ENCODE measurements at regions not wholly inside any gene's neighbourhood (a gene's known extent, or its start where the extent isn't known, plus 50 kb on each side); places are given as distances from the start of the nearest gene placed in this dataset.
A peak's percentile ranks its signal among the peaks of the same experiment; 100 is the strongest.

DNA sequence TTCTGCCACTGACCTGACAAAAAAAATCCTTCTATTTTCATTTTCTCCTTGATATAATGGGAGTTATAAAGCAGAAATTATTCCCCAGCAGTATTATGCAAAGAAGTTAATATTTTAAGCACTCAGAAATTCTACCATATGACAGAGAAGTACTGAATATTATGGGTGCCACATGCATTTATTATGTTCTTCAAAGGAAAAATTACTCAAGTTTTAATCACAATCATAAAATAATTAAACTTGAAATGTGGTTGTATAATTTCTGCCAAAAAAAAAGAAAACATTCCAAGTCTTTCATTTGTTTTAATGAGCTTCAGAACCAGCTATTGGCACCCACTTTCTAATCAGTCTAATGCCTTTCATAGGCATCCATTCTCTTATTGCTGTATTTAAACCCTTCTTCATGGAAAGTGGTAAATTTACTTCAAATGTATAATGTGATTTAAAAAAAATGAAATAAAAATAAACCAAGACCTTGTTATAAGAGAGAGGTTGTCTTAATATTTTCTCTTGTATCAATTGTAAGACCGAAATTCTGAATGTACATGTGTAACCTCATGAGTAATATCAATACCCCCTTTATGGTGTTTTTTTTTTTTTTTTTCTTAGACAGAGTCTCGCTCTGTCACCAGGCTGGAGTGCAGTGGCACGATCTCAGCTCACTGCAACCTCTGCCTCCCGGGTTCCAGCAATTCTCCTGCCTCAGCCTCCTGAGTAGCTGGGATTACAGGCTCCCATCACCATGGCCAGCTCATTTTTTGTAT lies 302.3 kb downstream of the IRS1 start:
- Histone ChIP-seq H3K4me3 (ENCODE audit: low read depth, low read length) (no peak overlapping the region), H3K27me3 (ENCODE audit: insufficient read depth, low read length) (no peaks in the 10 kb centered on the region), H3K4me1 (ENCODE audit: control insufficient read depth, insufficient read depth, low read length, unreplicated experiment) (no peaks in the 10 kb centered on the region), H2AFZ (ENCODE audit: low read length, unreplicated experiment) (no peak overlapping the region), H3K27ac (ENCODE audit: low read depth, low read length) (no peak overlapping the region), H3K79me2 (ENCODE audit: control insufficient read depth, insufficient read depth, low read length, unreplicated experiment) (no peaks in the 10 kb centered on the region), H3K36me3 (ENCODE audit: insufficient read depth, low read length) (no peaks in the 10 kb centered on the region)

DNA sequence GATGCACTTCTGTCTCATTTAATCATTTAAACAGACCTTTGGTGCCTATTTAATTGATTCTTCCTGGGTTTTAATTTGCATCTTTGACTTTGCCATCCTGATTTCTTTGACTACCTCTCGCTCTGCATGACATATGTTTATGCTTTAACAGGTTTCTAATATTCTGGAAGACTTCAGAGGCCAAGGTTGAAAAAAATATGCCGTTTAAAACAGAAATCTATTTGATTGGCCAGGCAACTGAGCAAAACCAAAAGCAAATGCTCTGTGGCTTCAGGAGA lies 303.4 kb downstream of the IRS1 start:
- Histone ChIP-seq H2AFZ (ENCODE audit: low read length, unreplicated experiment) (no peak overlapping the region), H3K4me3 (ENCODE audit: low read depth, low read length) (no peak overlapping the region), H3K4me1 (ENCODE audit: control insufficient read depth, insufficient read depth, low read length, unreplicated experiment) (no peaks in the 10 kb centered on the region), H3K27ac (ENCODE audit: low read depth, low read length) (no peak overlapping the region), H3K79me2 (ENCODE audit: control insufficient read depth, insufficient read depth, low read length, unreplicated experiment) (no peaks in the 10 kb centered on the region), H3K36me3 (ENCODE audit: insufficient read depth, low read length) (no peaks in the 10 kb centered on the region), H3K27me3 (ENCODE audit: insufficient read depth, low read length) (no peaks in the 10 kb centered on the region)

DNA sequence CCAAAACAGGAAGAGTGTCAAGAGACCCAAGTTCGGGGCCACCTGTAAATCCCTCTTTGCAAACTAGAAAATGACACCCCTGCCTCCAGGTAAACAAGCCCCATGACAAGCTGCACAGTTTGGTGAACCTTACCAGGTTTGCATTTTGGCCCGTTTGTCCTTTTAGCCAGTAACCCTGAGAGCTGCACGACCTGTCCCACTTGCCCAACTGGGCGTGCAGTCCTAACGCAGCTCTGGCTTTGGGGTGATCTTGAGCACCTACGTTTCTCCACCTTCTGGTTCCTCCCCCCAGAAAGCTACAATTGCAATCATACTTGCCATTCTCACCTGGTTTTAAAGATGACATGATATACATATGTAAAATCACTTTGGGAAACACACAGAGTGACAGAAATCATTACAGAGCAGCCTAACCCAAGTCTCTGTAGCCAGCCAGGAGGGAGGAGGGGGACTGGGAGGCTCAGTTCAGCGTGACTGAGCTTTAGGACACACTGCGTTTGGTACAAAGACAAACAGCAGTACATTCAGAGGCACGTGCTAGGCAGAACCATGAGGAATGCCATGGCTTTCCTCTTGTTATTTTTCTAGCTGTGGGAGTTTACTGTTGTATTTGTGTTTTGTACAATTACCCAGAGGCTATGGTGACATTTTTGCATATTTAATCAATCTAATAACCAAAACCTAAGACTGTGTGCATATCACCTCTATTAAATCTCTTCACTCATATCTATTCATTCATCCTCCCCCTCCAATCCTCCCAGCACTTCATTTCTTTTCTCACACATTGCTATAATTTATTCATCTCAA lies 304.0 kb downstream of the IRS1 start:
- peaks cover under 1% of the 10 kb centered on the region for H3K4me1 ChIP-seq (ENCODE audit: control insufficient read depth, insufficient read depth, low read length, unreplicated experiment)
- no peak overlapping the region for H3K27ac ChIP-seq (ENCODE audit: low read depth, low read length)
- H3K36me3 ChIP-seq (ENCODE audit: insufficient read depth, low read length) = no peaks in the 10 kb centered on the region
- H3K4me3 ChIP-seq (ENCODE audit: low read depth, low read length) = no peak overlapping the region
- H2AFZ ChIP-seq (ENCODE audit: low read length, unreplicated experiment) = no peak overlapping the region
- H3K79me2 ChIP-seq (ENCODE audit: control insufficient read depth, insufficient read depth, low read length, unreplicated experiment) = no peaks in the 10 kb centered on the region
- no peaks in the 10 kb centered on the region for H3K27me3 ChIP-seq (ENCODE audit: insufficient read depth, low read length)

DNA sequence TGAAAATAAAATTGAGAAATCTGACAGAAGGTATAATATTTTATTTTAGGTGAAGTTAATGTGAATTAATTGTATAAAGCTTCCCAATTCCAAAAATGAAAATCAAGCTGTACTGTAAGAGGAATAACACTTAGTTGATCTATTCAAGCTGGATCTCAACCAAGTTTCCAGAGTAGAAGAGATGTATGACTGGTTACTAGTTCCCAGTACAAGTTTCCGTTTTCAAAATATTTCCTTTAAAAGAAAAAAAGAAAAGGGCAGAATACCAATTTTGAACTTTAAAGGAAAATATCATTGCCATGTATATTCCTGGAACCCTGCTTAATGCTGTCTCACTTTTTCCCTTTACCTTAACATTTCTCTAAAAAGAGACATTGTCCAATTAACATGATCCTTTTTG lies 308.5 kb downstream of the IRS1 start:
- H3K36me3 ChIP-seq (ENCODE audit: insufficient read depth, low read length) = no peaks in the 10 kb centered on the region
- no peaks in the 10 kb centered on the region for H3K79me2 ChIP-seq (ENCODE audit: control insufficient read depth, insufficient read depth, low read length, unreplicated experiment)
- peaks cover 9% of the 10 kb centered on the region for H3K4me1 ChIP-seq (ENCODE audit: control insufficient read depth, insufficient read depth, low read length, unreplicated experiment)
- H2AFZ ChIP-seq (ENCODE audit: low read length, unreplicated experiment) = no peak overlapping the region
- H3K27me3 ChIP-seq (ENCODE audit: insufficient read depth, low read length) = no peaks in the 10 kb centered on the region
- H3K4me3 ChIP-seq (ENCODE audit: low read depth, low read length) = no peak overlapping the region
- H3K27ac ChIP-seq (ENCODE audit: low read depth, low read length) = no peak overlapping the region; the same call in 1 of the 2 replicates

DNA sequence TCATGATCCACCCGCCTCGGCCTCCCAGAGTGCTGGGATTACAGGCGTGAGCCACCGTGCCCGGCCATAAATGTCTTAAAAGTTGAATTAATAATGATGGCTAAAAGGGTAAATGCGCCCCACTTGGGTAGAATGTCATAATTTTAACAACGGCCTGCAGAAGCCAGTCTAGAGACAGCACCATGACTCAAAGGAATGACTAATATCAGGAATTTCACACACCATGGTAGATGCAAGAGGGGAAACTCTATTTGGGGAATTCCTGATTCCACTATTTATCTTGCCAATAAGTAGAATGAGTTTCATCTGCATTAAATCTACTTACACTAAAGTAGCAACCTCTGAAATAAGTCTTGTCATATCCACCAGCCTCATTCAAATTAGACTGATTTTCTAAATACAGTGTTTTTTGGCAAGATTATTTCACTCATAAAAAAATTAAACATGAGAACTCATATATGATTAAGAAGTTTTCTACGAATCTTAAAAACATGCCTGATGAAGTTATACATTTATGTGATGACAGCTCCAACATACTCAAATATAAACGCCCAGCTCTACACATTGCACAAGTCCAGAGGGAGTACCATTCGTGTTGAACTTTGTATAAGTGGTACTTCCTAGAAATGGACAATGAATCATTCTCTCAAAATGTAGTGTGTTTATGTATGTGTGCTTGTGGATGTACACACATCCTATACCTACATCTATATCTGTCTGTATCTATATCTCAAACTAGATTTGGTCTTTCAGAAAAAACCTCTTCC lies 309.7 kb downstream of the IRS1 start:
- Histone ChIP-seq H3K4me3 (ENCODE audit: low read depth, low read length) (no peak overlapping the region), H3K36me3 (ENCODE audit: insufficient read depth, low read length) (no peaks in the 10 kb centered on the region), H3K27ac (ENCODE audit: low read depth, low read length) (peak overlapping the region; percentile 90), H3K27me3 (ENCODE audit: insufficient read depth, low read length) (no peaks in the 10 kb centered on the region), H2AFZ (ENCODE audit: low read length, unreplicated experiment) (no peak overlapping the region), H3K79me2 (ENCODE audit: control insufficient read depth, insufficient read depth, low read length, unreplicated experiment) (no peaks in the 10 kb centered on the region), H3K4me1 (ENCODE audit: control insufficient read depth, insufficient read depth, low read length, unreplicated experiment) (peaks cover 9% of the 10 kb centered on the region)

DNA sequence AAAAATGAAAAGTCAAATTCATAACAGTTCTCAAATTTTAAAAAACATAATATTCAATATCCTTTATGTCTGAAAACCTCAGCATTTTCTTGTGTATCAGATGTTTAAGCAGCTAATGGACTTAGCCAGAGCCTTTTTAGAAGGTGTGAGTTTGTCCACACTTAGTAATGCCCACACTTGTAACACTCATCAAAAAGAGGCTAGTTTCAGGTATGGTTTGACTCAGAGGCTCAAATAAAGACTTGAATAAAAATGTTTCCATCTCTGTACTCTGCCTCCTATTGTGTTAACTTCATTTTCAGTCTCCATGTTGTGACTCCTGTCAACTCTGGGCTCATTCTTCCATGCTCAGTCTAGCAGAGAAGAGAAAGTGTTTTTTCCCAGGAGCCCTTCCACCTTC lies 311.6 kb downstream of the IRS1 start:
- no peak overlapping the region for H3K27ac ChIP-seq (ENCODE audit: low read depth, low read length)
- no peaks in the 10 kb centered on the region for H3K27me3 ChIP-seq (ENCODE audit: insufficient read depth, low read length)
- H2AFZ ChIP-seq (ENCODE audit: low read length, unreplicated experiment) = no peak overlapping the region
- H3K36me3 ChIP-seq (ENCODE audit: insufficient read depth, low read length) = no peaks in the 10 kb centered on the region
- no peak overlapping the region for H3K4me3 ChIP-seq (ENCODE audit: low read depth, low read length)
- H3K4me1 ChIP-seq (ENCODE audit: control insufficient read depth, insufficient read depth, low read length, unreplicated experiment) = peaks cover 21% of the 10 kb centered on the region
- H3K79me2 ChIP-seq (ENCODE audit: control insufficient read depth, insufficient read depth, low read length, unreplicated experiment) = no peaks in the 10 kb centered on the region

DNA sequence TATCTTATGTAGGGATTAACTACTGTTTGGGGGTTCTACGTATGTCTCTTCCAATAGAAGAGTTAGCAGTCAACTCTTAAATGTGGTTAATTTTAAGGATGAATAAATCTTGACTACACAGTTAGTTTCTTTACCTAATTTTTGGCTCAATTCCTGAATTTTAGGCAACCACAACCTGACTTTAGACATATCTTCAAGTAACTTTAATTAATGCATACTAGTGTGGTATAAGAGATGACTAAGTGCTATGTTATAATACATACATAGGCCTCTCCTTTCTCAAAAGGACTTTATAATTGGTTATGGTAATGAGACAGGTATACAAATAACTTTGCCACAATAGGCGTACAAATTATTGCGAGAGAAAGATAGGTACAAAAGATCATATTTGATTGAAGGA lies 312.0 kb downstream of the IRS1 start:
- Histone ChIP-seq H3K36me3 (ENCODE audit: insufficient read depth, low read length) (no peaks in the 10 kb centered on the region), H3K4me3 (ENCODE audit: low read depth, low read length) (no peak overlapping the region), H3K27me3 (ENCODE audit: insufficient read depth, low read length) (no peaks in the 10 kb centered on the region), H3K27ac (ENCODE audit: low read depth, low read length) (no peak overlapping the region), H2AFZ (ENCODE audit: low read length, unreplicated experiment) (no peak overlapping the region), H3K4me1 (ENCODE audit: control insufficient read depth, insufficient read depth, low read length, unreplicated experiment) (peaks cover 24% of the 10 kb centered on the region), H3K79me2 (ENCODE audit: control insufficient read depth, insufficient read depth, low read length, unreplicated experiment) (no peaks in the 10 kb centered on the region)

DNA sequence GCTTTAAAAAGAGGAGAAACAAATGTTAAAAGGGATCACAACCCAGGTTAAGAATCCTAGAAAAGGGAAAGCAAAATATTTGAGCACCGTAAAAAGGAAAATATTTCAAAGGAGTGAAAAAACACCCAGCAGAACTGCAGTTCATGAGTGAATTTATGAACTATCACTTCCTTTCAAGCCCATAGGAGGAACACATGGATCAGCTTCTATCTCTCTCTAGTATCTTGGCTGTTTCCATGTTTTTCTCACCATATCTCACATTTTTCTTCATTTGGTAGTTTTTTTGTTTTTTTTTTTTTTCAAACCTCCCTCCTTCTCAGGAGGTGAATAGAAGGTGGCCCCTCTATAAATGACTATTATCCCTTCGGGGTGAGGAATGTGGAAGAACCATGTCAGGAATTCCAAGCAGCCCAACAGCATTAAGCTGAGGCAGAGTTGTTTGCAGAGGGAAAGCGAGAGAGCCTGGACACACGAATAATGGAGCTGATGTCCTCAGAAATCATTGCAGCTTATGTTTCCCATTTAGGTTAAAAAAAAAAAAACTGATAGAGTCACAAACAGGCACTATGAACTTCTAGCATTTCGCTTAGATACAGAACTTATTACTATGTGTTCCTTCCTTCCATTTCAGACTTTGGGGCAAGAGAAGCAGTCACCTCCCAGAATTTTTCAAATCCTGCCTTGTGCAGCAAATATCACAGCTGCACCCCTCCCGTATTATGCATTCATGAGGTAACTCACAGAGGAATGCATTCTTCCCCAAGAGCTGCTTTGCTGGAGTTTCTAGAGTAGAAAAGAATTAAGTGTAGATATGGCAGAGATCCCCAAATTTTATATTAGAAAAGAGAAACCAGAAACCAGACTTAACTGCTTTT lies 315.6 kb downstream of the IRS1 start:
- Histone ChIP-seq H3K4me1 (ENCODE audit: control insufficient read depth, insufficient read depth, low read length, unreplicated experiment) (peaks cover 17% of the 10 kb centered on the region), H3K79me2 (ENCODE audit: control insufficient read depth, insufficient read depth, low read length, unreplicated experiment) (no peaks in the 10 kb centered on the region), H3K27ac (ENCODE audit: low read depth, low read length) (no peak overlapping the region), H3K36me3 (ENCODE audit: insufficient read depth, low read length) (no peaks in the 10 kb centered on the region), H3K27me3 (ENCODE audit: insufficient read depth, low read length) (no peaks in the 10 kb centered on the region), H2AFZ (ENCODE audit: low read length, unreplicated experiment) (no peak overlapping the region), H3K4me3 (ENCODE audit: low read depth, low read length) (no peak overlapping the region)

DNA sequence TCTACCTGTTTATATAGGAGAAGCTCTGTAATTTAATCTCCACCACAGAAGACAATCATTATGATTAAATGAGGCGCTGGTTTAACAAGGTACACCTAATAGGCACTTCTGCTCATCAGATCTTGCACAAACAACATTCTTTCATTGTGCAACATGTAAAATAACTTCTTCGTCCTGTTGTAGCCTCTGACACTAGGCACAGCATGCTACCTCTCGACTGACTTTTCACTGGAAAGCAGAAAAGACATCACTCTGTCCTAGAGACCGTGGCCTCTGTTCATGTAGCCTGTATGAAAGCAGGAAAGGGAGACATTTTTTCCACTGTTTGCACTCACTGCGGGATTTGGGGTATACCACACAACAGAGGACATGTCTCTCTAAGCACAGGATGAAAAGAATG lies 316.5 kb downstream of the IRS1 start:
- H3K27ac ChIP-seq (ENCODE audit: low read depth, low read length) = no peak overlapping the region
- no peak overlapping the region for H3K4me3 ChIP-seq (ENCODE audit: low read depth, low read length)
- H2AFZ ChIP-seq (ENCODE audit: low read length, unreplicated experiment) = no peak overlapping the region
- peaks cover 25% of the 10 kb centered on the region for H3K4me1 ChIP-seq (ENCODE audit: control insufficient read depth, insufficient read depth, low read length, unreplicated experiment)
- H3K79me2 ChIP-seq (ENCODE audit: control insufficient read depth, insufficient read depth, low read length, unreplicated experiment) = no peaks in the 10 kb centered on the region
- no peaks in the 10 kb centered on the region for H3K36me3 ChIP-seq (ENCODE audit: insufficient read depth, low read length)
- no peaks in the 10 kb centered on the region for H3K27me3 ChIP-seq (ENCODE audit: insufficient read depth, low read length)
